ENCODE measurements at regions not wholly inside any gene's neighbourhood (a gene's known extent, or its start where the extent isn't known, plus 50 kb on each side); places are given as distances from the start of the nearest gene placed in this dataset.

DNA sequence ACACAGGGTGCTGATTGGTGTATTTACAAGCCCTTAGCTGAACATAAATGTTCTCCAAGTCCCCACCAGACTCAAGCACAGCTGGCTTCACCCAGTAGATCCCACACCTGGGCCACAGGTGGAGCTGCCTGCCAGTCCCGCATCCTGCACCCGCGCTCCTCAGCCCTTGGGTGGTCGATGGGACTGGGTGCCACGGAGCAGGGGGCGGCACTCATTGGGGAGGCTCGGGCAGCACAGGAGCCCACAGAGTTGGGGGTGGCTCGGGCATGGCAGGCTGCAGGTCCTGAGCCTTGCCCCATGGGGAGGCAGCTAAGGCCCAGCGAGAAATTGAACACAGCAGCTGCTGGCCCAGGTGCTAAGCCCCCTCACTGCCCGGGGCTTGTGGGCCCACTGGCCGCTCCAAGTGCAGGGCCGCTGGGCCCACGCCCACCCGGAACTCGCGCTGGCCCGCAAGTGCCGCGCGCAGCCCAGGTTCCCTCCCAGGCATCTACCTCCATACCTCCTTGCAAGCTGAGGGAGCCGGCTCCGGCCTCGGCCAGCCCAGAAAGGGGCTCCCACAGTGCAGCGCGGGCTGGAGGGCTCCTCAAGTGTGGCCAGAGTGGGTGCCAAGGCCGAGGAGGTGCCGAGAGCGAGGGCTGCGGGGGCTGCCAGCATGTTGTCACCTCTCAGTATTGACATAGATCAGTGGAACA, 442.7 kb downstream of the OCA2 start:
- DNase-seq: no peak
- H3K9me3 Mint-ChIP-seq (ENCODE audit: low read depth, unreplicated experiment): no peaks in the 10 kb centered on the region
- no peaks in the 10 kb centered on the region for H3K27me3 Mint-ChIP-seq (ENCODE audit: unreplicated experiment)
- CTCF ChIA-PET: no interaction called here
- intact Hi-C loops (cut with micrococcal nuclease; ENCODE audit: unreplicated experiment): no loop called here
- no peak overlapping the region for H3K27ac Mint-ChIP-seq (ENCODE audit: unreplicated experiment)
- H3K36me3 Mint-ChIP-seq (ENCODE audit: insufficient read depth, unreplicated experiment): no peaks in the 10 kb centered on the region
- H3K4me1 Mint-ChIP-seq (ENCODE audit: low read depth, unreplicated experiment): no peaks in the 10 kb centered on the region
- no peak for TF ChIP-seq CTCF (IDR thresholded peaks at IDR 0.05; ENCODE audit: unreplicated experiment)
- no TSS peak for BruUV-seq (replicated peaks)
- no peak overlapping the region for H3K4me3 Mint-ChIP-seq (ENCODE audit: low read depth, unreplicated experiment)

GRCh38 chr15:27655056-27655455, 444.1 kb downstream of the OCA2 start:
- Mint-ChIP-seq H3K4me3 (ENCODE audit: low read depth, unreplicated experiment) (no peak overlapping the region), H3K9me3 (ENCODE audit: low read depth, unreplicated experiment) (no peaks in the 10 kb centered on the region), H3K36me3 (ENCODE audit: insufficient read depth, unreplicated experiment) (no peaks in the 10 kb centered on the region), H3K27me3 (ENCODE audit: unreplicated experiment) (no peaks in the 10 kb centered on the region), H3K4me1 (ENCODE audit: low read depth, unreplicated experiment) (no peaks in the 10 kb centered on the region), H3K27ac (ENCODE audit: unreplicated experiment) (no peak overlapping the region)
- no peak for TF ChIP-seq CTCF (IDR thresholded peaks at IDR 0.05; ENCODE audit: unreplicated experiment)
- no peak for DNase-seq
- CTCF ChIA-PET: no interaction called here
- intact Hi-C loops (cut with micrococcal nuclease; ENCODE audit: unreplicated experiment): no loop called here
- BruUV-seq (replicated peaks): no TSS peak

GRCh38 chr15:27650244-27650643, 448.9 kb downstream of the OCA2 start:
- TF ChIP-seq CTCF (IDR thresholded peaks at IDR 0.05; ENCODE audit: unreplicated experiment): no peak
- H3K36me3 Mint-ChIP-seq (ENCODE audit: insufficient read depth, unreplicated experiment): no peaks in the 10 kb centered on the region
- no peak overlapping the region for H3K27ac Mint-ChIP-seq (ENCODE audit: unreplicated experiment)
- no peak for DNase-seq
- no peak overlapping the region for H3K4me3 Mint-ChIP-seq (ENCODE audit: low read depth, unreplicated experiment)
- BruUV-seq (replicated peaks): no TSS peak
- H3K9me3 Mint-ChIP-seq (ENCODE audit: low read depth, unreplicated experiment): no peaks in the 10 kb centered on the region
- CTCF ChIA-PET: no interaction called here
- H3K4me1 Mint-ChIP-seq (ENCODE audit: low read depth, unreplicated experiment): no peaks in the 10 kb centered on the region
- no peaks in the 10 kb centered on the region for H3K27me3 Mint-ChIP-seq (ENCODE audit: unreplicated experiment)
- intact Hi-C loops (cut with micrococcal nuclease; ENCODE audit: unreplicated experiment): no loop called here

DNA sequence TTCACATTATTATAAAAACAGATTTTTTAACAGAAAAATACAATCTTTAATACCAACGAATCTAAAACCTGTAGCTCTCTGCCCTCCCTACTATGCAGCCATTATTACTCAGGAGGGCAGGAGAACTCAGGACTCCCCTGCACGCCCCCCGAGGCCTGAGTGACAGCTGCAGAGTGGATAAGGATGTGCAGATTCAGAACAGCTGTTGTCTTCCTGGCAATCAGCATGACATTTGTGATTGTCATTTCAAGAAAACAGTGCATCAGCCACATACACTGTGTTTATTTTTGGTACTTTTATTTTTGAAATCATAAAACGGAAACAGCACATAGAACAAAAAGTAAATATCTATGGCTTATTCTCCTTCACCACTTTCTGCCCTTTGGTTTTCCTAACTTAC, 450.8 kb downstream of the OCA2 start:
- CTCF ChIA-PET: interaction anchor here (0.7 kb wide), 1 partner anchor 23 kb away, joined by 6 read pairs; no protein-coding TSS in a partner anchor
- TF ChIP-seq CTCF (IDR thresholded peaks at IDR 0.05; ENCODE audit: unreplicated experiment): no peak
- DNase-seq: no peak
- Mint-ChIP-seq H3K27me3 (ENCODE audit: unreplicated experiment) (no peaks in the 10 kb centered on the region), H3K4me3 (ENCODE audit: low read depth, unreplicated experiment) (no peak overlapping the region), H3K9me3 (ENCODE audit: low read depth, unreplicated experiment) (no peaks in the 10 kb centered on the region), H3K36me3 (ENCODE audit: insufficient read depth, unreplicated experiment) (no peaks in the 10 kb centered on the region), H3K4me1 (ENCODE audit: low read depth, unreplicated experiment) (no peaks in the 10 kb centered on the region), H3K27ac (ENCODE audit: unreplicated experiment) (no peak overlapping the region)
- intact Hi-C loops (cut with micrococcal nuclease; ENCODE audit: unreplicated experiment): no loop called here
- no TSS peak for BruUV-seq (replicated peaks)

All from Calu3 (cell line).